ENCODE measurements at regions not wholly inside any gene's neighbourhood (a gene's known extent, or its start where the extent isn't known, plus 50 kb on each side); places are given as distances from the start of the nearest gene placed in this dataset.

- no peak for TF ChIP-seq EZH2 (IDR thresholded peaks at IDR 0.05; ENCODE audit: borderline replicate concordance, low read length)
- no peak for TF ChIP-seq CTCF (conservative IDR thresholded peaks at IDR 0.05 in 1 of 2, IDR thresholded peaks at IDR 0.05 in 1 of 2; ENCODE audit: extremely low read depth in 1 of 2, insufficient read depth in 1 of 2, low read depth in 1 of 2, low read length in 2 of 2)
Observed at GRCh38 chr10:10213237-10213636, 804.4 kb upstream of the CELF2 start.

Measured in mammary epithelial cell (primary cell).